HL-60 (cell line): ENCODE measurements at regions not wholly inside any gene's neighbourhood (a gene's known extent, or its start where the extent isn't known, plus 50 kb on each side); places are given as distances from the start of the nearest gene placed in this dataset.

Experiments
- DNase-seq, 2 experiments: peaks; one replicate each; pipeline ENCODE4 v3.0.0-alpha.2; 2010 to 2020; ENCODE audit warnings: low read depth in 1 of 2, low spot score in 1 of 2
- H3K27ac ChIP-seq: fragments of 250-450 bp; sonication (Bioruptor Pico); replicated peaks from 2 replicates; pipeline ENCODE4 v1.5.1; 2020; ENCODE audit warnings: mild to moderate bottlenecking, moderate library complexity
- H3K27me3 ChIP-seq: fragments of 250-450 bp; sonication (Bioruptor Pico); 2 replicates; pipeline ENCODE4 v1.5.1; 2021; ENCODE audit warnings: mild to moderate bottlenecking, moderate library complexity; ENCODE audit not compliant: insufficient read depth, poor library complexity, severe bottlenecking
- H3K4me3 ChIP-seq: replicated peaks from 2 replicates; pipeline ENCODE4 v1.5.1; 2011; ENCODE audit warnings: mild to moderate bottlenecking, control low read depth, low read length; ENCODE audit not compliant: insufficient read depth
- CTCF ChIP-seq: IDR thresholded peaks from one replicate; pipeline ENCODE4 v1.5.1; 2011; ENCODE audit warnings: low read length, control low read depth, inconsistent platforms; ENCODE audit not compliant: insufficient read depth
- GABPA ChIP-seq: IDR thresholded peaks from 2 replicates; pipeline ENCODE4 v1.6.1; 2012; ENCODE audit warnings: low read depth
- POLR2AphosphoS5 ChIP-seq: IDR thresholded peaks from 2 replicates; pipeline ENCODE4 v1.6.1; 2012; ENCODE audit warnings: low read depth
- REST ChIP-seq: IDR thresholded peaks from 2 replicates; pipeline ENCODE4 v1.6.1; 2012; ENCODE audit warnings: low read depth; ENCODE audit not compliant: insufficient replicate concordance
- SPI1 ChIP-seq: IDR thresholded peaks from 2 replicates; pipeline ENCODE4 v1.6.1; 2012; ENCODE audit warnings: low read depth, mild to moderate bottlenecking, borderline replicate concordance

- H3K4me3 ChIP-seq, result no peak overlapping the region
These were observed 714.8 kb downstream of the CCSER2 start for GRCh38 chr10:85043207-85043606.

GRCh38 chr10:85045046-85045445 lies 716.7 kb downstream of the CCSER2 start:
- Histone ChIP-seq H3K27me3 (no peaks in the 10 kb centered on the region), H3K27ac (no peak overlapping the region), H3K4me3 (no peak overlapping the region)
- no peak for DNase-seq
- TF ChIP-seq POLR2AphosphoS5, result no peak
- no peak for TF ChIP-seq SPI1
- no peak for TF ChIP-seq GABPA
- no peak for TF ChIP-seq CTCF
- no peak for TF ChIP-seq REST

More at GRCh38 chr10:85043207-85043606, 714.8 kb downstream of the CCSER2 start:
- no peak for DNase-seq
- H3K27me3 ChIP-seq, result no peaks in the 10 kb centered on the region
- TF ChIP-seq CTCF (no peak), SPI1 (no peak), REST (no peak), POLR2AphosphoS5 (no peak), GABPA (no peak)
- H3K27ac ChIP-seq, result no peak overlapping the region

- no peak for DNase-seq
- no peak for TF ChIP-seq REST
- Histone ChIP-seq H3K4me3 (no peak overlapping the region), H3K27me3 (no peaks in the 10 kb centered on the region), H3K27ac (no peak overlapping the region)
These were observed 718.9 kb downstream of the CCSER2 start for GRCh38 chr10:85047170-85047834.
